ENCODE measurements at regions not wholly inside any gene's neighbourhood (a gene's known extent, or its start where the extent isn't known, plus 50 kb on each side); places are given as distances from the start of the nearest gene placed in this dataset.

GRCh38 chr13:75945841-75946482 lies 309.8 kb downstream of the LMO7 start:
- TF ChIP-seq POLR2AphosphoS5 (IDR thresholded peaks at IDR 0.05; ENCODE audit: low read depth, low read length) (no peak), SRF (IDR thresholded peaks at IDR 0.05; ENCODE audit: low read depth, low read length) (no peak), PHF8 (conservative IDR thresholded peaks at IDR 0.05; ENCODE audit: low read depth, low read length) (no peak), GABPA (IDR thresholded peaks at IDR 0.05; ENCODE audit: borderline replicate concordance, insufficient read depth, low read length) (no peak), RAD21 (IDR thresholded peaks at IDR 0.05 in 1 of 2, conservative IDR thresholded peaks at IDR 0.05 in 1 of 2; ENCODE audit: low read depth in 2 of 2, low read length in 2 of 2) (no peak), CTCF (IDR thresholded peaks at IDR 0.05; ENCODE audit: control extremely low read depth in 1 of 3, insufficient read depth in 1 of 3, low read depth in 1 of 3, low read length in 3 of 3) (no peak), USF2 (IDR thresholded peaks at IDR 0.05; ENCODE audit: low read length) (no peak), TAF1 (IDR thresholded peaks at IDR 0.05; ENCODE audit: low read depth, low read length) (no peak), ATF3 (IDR thresholded peaks at IDR 0.05; ENCODE audit: insufficient read depth, low read depth, low read length) (no peak)

All from H1 (cell line).